GM04504 (cell line): ENCODE measurements at regions not wholly inside any gene's neighbourhood (a gene's known extent, or its start where the extent isn't known, plus 50 kb on each side); places are given as distances from the start of the nearest gene placed in this dataset.

Experiments used
- DNase-seq: peaks from one replicate; pipeline ENCODE4 v3.0.0-alpha.2; 2012; ENCODE audit warnings: low read depth

- DNase-seq: no peak
Observed at GRCh38 chr2:155792666-155793065, 539.9 kb downstream of the NR4A2 start.

GRCh38 chr2:155770516-155770915, 562.0 kb downstream of the NR4A2 start:
- DNase-seq: no peak

- no peak for DNase-seq
Observed at GRCh38 chr2:155766342-155767115, 566.0 kb downstream of the NR4A2 start.

- DNase-seq: no peak
Observed at GRCh38 chr2:155755481-155755880, 577.0 kb downstream of the NR4A2 start.

- DNase-seq: no peak
Observed at GRCh38 chr2:155748131-155748530, 584.4 kb downstream of the NR4A2 start.

- no peak for DNase-seq
Observed at GRCh38 chr2:155747531-155747930, 585.0 kb downstream of the NR4A2 start.

- no peak for DNase-seq
Observed at GRCh38 chr2:155733091-155733853, 599.2 kb downstream of the NR4A2 start.

GRCh38 chr2:155730804-155731203, 601.7 kb downstream of the NR4A2 start:
- no peak for DNase-seq

- no peak for DNase-seq
Observed at GRCh38 chr2:155727187-155727895, 605.2 kb downstream of the NR4A2 start.

GRCh38 chr2:155722290-155722689, 610.2 kb downstream of the NR4A2 start:
- no peak for DNase-seq

GRCh38 chr2:155715705-155716104, 616.8 kb downstream of the NR4A2 start:
- DNase-seq: no peak

- no peak for DNase-seq
Observed at GRCh38 chr2:155714983-155715382, 617.5 kb downstream of the NR4A2 start.

- DNase-seq: no peak
Observed at GRCh38 chr2:155708071-155708470, 624.5 kb downstream of the NR4A2 start.

- DNase-seq: no peak
Observed at GRCh38 chr2:155703917-155704316, 628.6 kb downstream of the NR4A2 start.

GRCh38 chr2:155703048-155703447, 629.5 kb downstream of the NR4A2 start:
- no peak for DNase-seq

GRCh38 chr2:155701721-155702120, 630.8 kb downstream of the NR4A2 start:
- DNase-seq: no peak

- no peak for DNase-seq
Observed at GRCh38 chr2:155696571-155696970, 636.0 kb downstream of the NR4A2 start.

GRCh38 chr2:155695505-155695904, 637.0 kb downstream of the NR4A2 start:
- no peak for DNase-seq

GRCh38 chr2:155692856-155693255, 639.7 kb downstream of the NR4A2 start:
- no peak for DNase-seq

- no peak for DNase-seq
Observed at GRCh38 chr2:155692106-155692505, 640.4 kb downstream of the NR4A2 start.

- DNase-seq: no peak
Observed at GRCh38 chr2:155690785-155691184, 641.7 kb downstream of the NR4A2 start.

GRCh38 chr2:155689791-155690190, 642.7 kb downstream of the NR4A2 start:
- no peak for DNase-seq

GRCh38 chr2:155687181-155687580, 645.3 kb downstream of the NR4A2 start:
- DNase-seq: no peak
